GM21423 (cell line): ENCODE measurements at regions not wholly inside any gene's neighbourhood (a gene's known extent, or its start where the extent isn't known, plus 50 kb on each side); places are given as distances from the start of the nearest gene placed in this dataset.
"Not testable (repeated sequence)": the region's sequence is repeated elsewhere in the genome, so short reads cannot be mapped to it uniquely, and the experiment has no call there.

ENCODE experiments used
- ATAC-seq: cut with Tn5 transposase; IDR thresholded peaks from one replicate; pipeline ENCODE4 v1.9.1; 2021; ENCODE audit warnings: mild to moderate bottlenecking, moderate library complexity; ENCODE audit not compliant: unreplicated experiment

GRCh38 chr6:93713974-93714373 lies 294.6 kb upstream of the EPHA7 start:
- no peak for ATAC-seq

GRCh38 chr6:93703431-93703830 lies 284.1 kb upstream of the EPHA7 start:
- ATAC-seq: no peak

GRCh38 chr6:93701526-93701925 lies 282.2 kb upstream of the EPHA7 start:
- no peak for ATAC-seq

GRCh38 chr6:93685494-93685893 lies 266.1 kb upstream of the EPHA7 start:
- no peak for ATAC-seq

- ATAC-seq: no peak
Observed at GRCh38 chr6:93684339-93684738, 265.0 kb upstream of the EPHA7 start.

GRCh38 chr6:93679836-93680235 lies 260.5 kb upstream of the EPHA7 start:
- ATAC-seq: no peak

GRCh38 chr6:93678841-93679454 lies 259.6 kb upstream of the EPHA7 start:
- ATAC-seq: no peak

- ATAC-seq: no peak
Observed at GRCh38 chr6:93677264-93677965, 258.1 kb upstream of the EPHA7 start.

- ATAC-seq: no peak
Observed at GRCh38 chr6:93676581-93676980, 257.2 kb upstream of the EPHA7 start.

- ATAC-seq: no peak
Observed at GRCh38 chr6:93675856-93676417, 256.6 kb upstream of the EPHA7 start.

- no peak for ATAC-seq
Observed at GRCh38 chr6:93663111-93663510, 243.8 kb upstream of the EPHA7 start.

GRCh38 chr6:93654548-93654947 lies 235.2 kb upstream of the EPHA7 start:
- no peak for ATAC-seq

- no peak for ATAC-seq
Observed at GRCh38 chr6:93644611-93645010, 225.3 kb upstream of the EPHA7 start.

- no peak for ATAC-seq
Observed at GRCh38 chr6:93639126-93639525, 219.8 kb upstream of the EPHA7 start.

- ATAC-seq: not testable (repeated sequence)
Observed at GRCh38 chr6:93636987-93637664, 217.8 kb upstream of the EPHA7 start.

- ATAC-seq: no peak
Observed at GRCh38 chr6:93624408-93624807, 205.0 kb upstream of the EPHA7 start.

GRCh38 chr6:93621442-93621841 lies 202.1 kb upstream of the EPHA7 start:
- ATAC-seq: no peak

GRCh38 chr6:93604951-93605350 lies 185.6 kb upstream of the EPHA7 start:
- ATAC-seq: no peak

GRCh38 chr6:93592417-93592816 lies 173.1 kb upstream of the EPHA7 start:
- ATAC-seq: no peak

- no peak for ATAC-seq
Observed at GRCh38 chr6:93586306-93586705, 166.9 kb upstream of the EPHA7 start.

GRCh38 chr6:93584300-93584699 lies 164.9 kb upstream of the EPHA7 start:
- ATAC-seq: no peak

GRCh38 chr6:93581371-93581770 lies 162.0 kb upstream of the EPHA7 start:
- no peak for ATAC-seq
